Testis (tissue), 2 donors: ENCODE measurements at regions not wholly inside any gene's neighbourhood (a gene's known extent, or its start where the extent isn't known, plus 50 kb on each side); places are given as distances from the start of the nearest gene placed in this dataset.

Experiments used
- DNase-seq: peaks from one replicate; pipeline ENCODE4 v3.0.0-alpha.2; 2019
- H3K27ac ChIP-seq, 2 donors: fragments of 200-600 bp; sonication (generic); one replicate each; pipeline ENCODE4 v1.5.1; 2019
- H3K27me3 ChIP-seq: fragments of 200-600 bp; sonication (generic); one replicate; pipeline ENCODE4 v1.5.1; 2019
- H3K36me3 ChIP-seq: fragments of 200-600 bp; sonication (generic); one replicate; pipeline ENCODE4 v1.5.1; 2017; ENCODE audit warnings: low read depth; ENCODE audit errors: missing control alignments
- H3K4me1 ChIP-seq: fragments of 200-600 bp; sonication (generic); one replicate; pipeline ENCODE4 v1.5.1; 2019
- H3K4me3 ChIP-seq, 2 donors: fragments of 200-600 bp; sonication (generic); one replicate each; pipeline ENCODE4 v1.5.1; 2017 to 2019
- H3K9me3 ChIP-seq: fragments of 200-600 bp; sonication (generic); one replicate; pipeline ENCODE4 v1.5.1; 2017
- POLR2A ChIP-seq: fragments of 450-650 bp; IDR thresholded peaks from one replicate; pipeline ENCODE4 v1.6.1; 2017; ENCODE audit warnings: antibody characterized with exemption, mild to moderate bottlenecking, moderate library complexity
- WGBS, 2 donors: methylation state at CpG; one replicate each; pipeline ENCODE4 v1.1.5; 2018; 5-methylcytosine and 5-hydroxymethylcytosine counted together
- intact Hi-C: fragments of 100-400 bp; cut with DNase I; formaldehyde crosslinking; loops from one replicate; pipeline ENCODE4 v1.15.1; 2023; ENCODE audit warnings: low total_unique reads
- TF ChIP-seq, protein P1 (sequence below), 3 experiments: fragments of 450-650 bp in 2 of 3; fragments of 200-600 bp in 1 of 3; sonication (generic) in 1 of 3; IDR thresholded peaks; one replicate each; pipeline ENCODE4 v1.5.1; 2016 to 2019; ENCODE audit warnings: antibody characterized with exemption in 3 of 3, mild to moderate bottlenecking in 2 of 3, moderate library complexity in 1 of 3

DNA sequence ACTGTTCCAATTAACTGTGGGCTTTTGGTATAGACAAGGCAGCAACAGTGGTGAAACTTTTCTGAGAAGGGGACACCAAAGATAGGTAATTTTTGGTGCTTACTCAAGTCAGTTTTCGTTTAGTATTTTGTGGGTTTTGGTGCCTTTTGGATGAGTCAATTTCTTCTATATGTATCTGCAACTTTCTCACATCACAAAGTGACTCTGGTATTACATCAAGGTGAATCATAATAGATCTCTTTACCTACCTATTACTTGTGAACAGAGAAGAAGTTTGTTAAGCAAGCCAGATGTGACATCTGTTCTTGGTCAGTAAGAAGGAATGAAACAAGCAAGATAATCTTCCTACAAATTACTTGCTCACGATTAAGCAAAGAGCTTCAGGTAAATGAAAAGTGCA lies 732.4 kb upstream of the DPPA4 start:
- no peaks in the 10 kb centered on the region for H3K27me3 ChIP-seq
- WGBS, 2 donors = 55 to 59% methylated on average over 2 of the region's 2 CpGs
- no peak for DNase-seq
- H3K4me3 ChIP-seq = no peak overlapping the region
- intact Hi-C loops = no loop called here
- no peak for TF ChIP-seq POLR2A
- TF ChIP-seq, protein P1, sequence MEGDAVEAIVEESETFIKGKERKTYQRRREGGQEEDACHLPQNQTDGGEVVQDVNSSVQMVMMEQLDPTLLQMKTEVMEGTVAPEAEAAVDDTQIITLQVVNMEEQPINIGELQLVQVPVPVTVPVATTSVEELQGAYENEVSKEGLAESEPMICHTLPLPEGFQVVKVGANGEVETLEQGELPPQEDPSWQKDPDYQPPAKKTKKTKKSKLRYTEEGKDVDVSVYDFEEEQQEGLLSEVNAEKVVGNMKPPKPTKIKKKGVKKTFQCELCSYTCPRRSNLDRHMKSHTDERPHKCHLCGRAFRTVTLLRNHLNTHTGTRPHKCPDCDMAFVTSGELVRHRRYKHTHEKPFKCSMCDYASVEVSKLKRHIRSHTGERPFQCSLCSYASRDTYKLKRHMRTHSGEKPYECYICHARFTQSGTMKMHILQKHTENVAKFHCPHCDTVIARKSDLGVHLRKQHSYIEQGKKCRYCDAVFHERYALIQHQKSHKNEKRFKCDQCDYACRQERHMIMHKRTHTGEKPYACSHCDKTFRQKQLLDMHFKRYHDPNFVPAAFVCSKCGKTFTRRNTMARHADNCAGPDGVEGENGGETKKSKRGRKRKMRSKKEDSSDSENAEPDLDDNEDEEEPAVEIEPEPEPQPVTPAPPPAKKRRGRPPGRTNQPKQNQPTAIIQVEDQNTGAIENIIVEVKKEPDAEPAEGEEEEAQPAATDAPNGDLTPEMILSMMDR (IDR thresholded peaks at IDR 0.05) = no peak
- H3K27ac ChIP-seq = no peak overlapping the region
- H3K4me1 ChIP-seq = peaks cover 4% of the 10 kb centered on the region
- no peaks in the 10 kb centered on the region for H3K36me3 ChIP-seq
- H3K9me3 ChIP-seq = no peaks in the 10 kb centered on the region

DNA sequence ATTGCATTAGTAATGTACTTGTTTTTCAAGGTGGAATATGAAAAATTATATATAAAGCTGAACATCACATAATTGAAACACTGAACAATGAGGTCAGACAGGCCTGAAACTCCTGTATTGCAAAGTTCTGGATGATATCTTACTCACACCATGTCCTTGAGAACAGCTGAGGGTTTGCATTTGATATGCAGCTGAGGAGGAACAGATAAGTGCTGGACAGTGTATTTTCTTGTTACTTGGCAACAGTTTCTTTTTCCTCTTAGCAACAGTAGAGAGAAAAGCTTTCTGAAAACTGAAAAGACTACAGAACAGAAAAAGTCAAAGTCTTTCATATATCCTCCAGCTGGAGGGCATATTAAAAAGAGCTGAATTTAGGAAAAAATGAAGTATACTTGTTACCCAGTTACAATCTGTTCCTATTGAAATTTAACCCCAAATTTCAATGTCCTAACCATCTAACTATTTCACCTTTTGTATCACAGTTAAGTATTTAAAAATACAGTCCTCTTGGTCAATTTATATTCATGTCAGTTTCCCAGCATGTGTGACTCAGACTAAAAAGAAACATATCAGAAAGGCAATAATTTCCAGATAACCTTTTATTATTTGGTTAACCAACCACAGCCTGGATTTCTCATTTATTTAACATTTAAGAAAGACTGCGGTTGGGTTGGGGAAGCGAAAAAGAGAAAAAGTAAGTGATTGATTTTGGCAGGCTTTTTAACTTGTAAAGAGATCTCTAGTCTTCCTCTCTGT lies 733.0 kb upstream of the DPPA4 start:
- Histone ChIP-seq H3K9me3 (no peaks in the 10 kb centered on the region), H3K27ac (peak overlapping the region in 1 of 2 donors; percentile 51), H3K36me3 (no peaks in the 10 kb centered on the region), H3K4me3 (no peak overlapping the region), H3K4me1 (peaks cover 4% of the 10 kb centered on the region), H3K27me3 (no peaks in the 10 kb centered on the region)
- intact Hi-C loops = no loop called here
- WGBS, 2 donors = 74 to 75% methylated on average over 2 of the region's 2 CpGs
- DNase-seq = peak; percentile 36
- TF ChIP-seq, protein P1 (IDR thresholded peaks at IDR 0.05) = no peak
- no peak for TF ChIP-seq POLR2A

DNA sequence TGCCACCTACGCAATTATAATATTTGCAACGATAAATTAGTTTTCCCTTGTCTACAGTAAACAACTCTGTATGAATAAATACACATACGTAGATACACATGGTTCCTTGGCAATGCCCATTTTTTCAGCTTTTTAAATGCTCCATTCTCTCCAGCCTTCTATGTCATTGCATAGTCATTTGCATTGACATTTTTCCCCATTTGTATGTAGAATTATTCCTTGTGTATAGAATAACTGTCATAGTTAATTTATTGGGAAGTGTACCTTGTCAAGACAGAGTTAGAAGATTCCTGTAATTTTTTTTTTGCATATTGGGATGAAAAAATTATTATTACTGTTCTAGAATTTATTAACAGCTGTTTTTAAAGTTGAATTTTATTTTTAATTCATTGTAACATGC lies 736.7 kb upstream of the DPPA4 start:
- peaks cover 4% of the 10 kb centered on the region for H3K4me1 ChIP-seq
- no peak for DNase-seq
- H3K9me3 ChIP-seq = no peaks in the 10 kb centered on the region
- H3K27me3 ChIP-seq = no peaks in the 10 kb centered on the region
- H3K36me3 ChIP-seq = no peaks in the 10 kb centered on the region
- H3K27ac ChIP-seq = no peak overlapping the region
- TF ChIP-seq POLR2A = no peak
- TF ChIP-seq, protein P1 (IDR thresholded peaks at IDR 0.05) = no peak
- intact Hi-C loops = no loop called here
- 92 to 100% methylated on average over 3 of the region's 3 CpGs for WGBS, 2 donors
- no peak overlapping the region for H3K4me3 ChIP-seq

DNA sequence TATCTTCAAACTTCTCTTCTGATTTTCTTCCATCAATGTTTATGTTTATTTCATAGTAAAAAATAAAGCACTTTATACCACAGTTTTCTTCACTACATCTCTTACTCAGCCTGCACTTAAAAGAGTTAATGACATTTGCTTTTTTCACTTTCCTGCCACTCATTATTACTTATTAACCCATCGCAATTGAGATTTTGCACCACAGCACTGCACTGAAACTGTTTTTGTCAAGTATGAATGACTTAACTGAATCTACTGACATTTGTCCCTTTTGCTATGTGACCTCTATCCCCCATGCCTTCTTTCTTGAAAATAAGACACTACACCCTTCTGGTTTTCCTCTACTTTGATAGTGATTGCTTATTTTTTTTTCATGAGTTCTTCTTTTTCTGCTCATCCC lies 739.7 kb upstream of the DPPA4 start:
- WGBS, 2 donors = 82 to 94% methylated on average over 1 of the region's 1 CpG
- no peaks in the 10 kb centered on the region for H3K4me1 ChIP-seq
- no peak for TF ChIP-seq POLR2A
- TF ChIP-seq, protein P1 (IDR thresholded peaks at IDR 0.05) = no peak

DNA sequence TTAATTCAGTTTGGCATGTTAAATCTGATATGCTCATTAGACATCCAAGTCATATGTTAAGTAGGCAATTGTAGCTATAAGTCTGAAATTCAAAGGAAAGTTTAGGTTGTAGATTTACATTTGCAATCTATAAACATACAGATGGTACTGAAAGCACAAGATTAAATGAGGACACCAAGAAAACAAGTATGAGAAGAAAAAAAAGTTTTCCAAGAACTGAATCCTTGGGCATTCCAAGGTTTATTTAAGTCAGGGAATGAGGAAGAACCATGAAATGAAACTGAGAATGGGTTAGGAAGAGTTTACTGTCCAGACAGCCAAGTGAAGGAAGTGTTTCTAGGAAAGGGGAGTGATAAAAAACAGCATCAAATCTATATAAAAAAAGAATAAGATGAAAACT lies 756.1 kb upstream of the DPPA4 start:
- H3K36me3 ChIP-seq = no peaks in the 10 kb centered on the region
- H3K27me3 ChIP-seq = no peaks in the 10 kb centered on the region
- no peak overlapping the region for H3K4me3 ChIP-seq
- intact Hi-C loops = no loop called here
- H3K4me1 ChIP-seq = no peaks in the 10 kb centered on the region
- TF ChIP-seq, protein P1 (IDR thresholded peaks at IDR 0.05) = no peak
- TF ChIP-seq POLR2A = no peak
- no peaks in the 10 kb centered on the region for H3K9me3 ChIP-seq
- no peak for DNase-seq
- H3K27ac ChIP-seq = no peak overlapping the region

More for the DNA sequence above, 739.7 kb upstream of the DPPA4 start:
- Histone ChIP-seq H3K27ac (no peak overlapping the region), H3K36me3 (no peaks in the 10 kb centered on the region), H3K27me3 (no peaks in the 10 kb centered on the region), H3K4me3 (no peak overlapping the region), H3K9me3 (no peaks in the 10 kb centered on the region)
- intact Hi-C loops = no loop called here
- DNase-seq = no peak
